ENCODE measurements at regions not wholly inside any gene's neighbourhood (a gene's known extent, or its start where the extent isn't known, plus 50 kb on each side); places are given as distances from the start of the nearest gene placed in this dataset.

DNA sequence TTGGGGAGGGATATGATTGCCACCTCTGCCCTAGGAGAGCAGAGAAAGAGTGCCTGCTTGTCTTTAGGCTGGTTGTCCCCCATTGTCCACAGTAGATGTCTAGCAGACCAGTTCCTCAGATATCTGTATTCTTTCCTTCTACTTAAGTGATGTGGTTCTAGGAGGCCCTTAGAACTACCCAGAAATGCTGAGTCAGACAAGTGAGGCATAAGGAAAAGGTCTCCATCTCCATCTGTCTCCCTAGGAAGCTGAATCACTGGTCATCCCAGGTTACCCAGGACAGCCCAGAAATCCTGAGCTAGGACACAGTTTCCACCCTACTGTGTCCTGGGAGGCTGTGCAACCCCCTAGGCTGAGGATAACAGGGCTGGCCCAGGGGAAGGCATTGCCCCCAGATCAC lies 93.4 kb upstream of the INHBA start:
- Histone ChIP-seq H3K4me2 (ENCODE audit: low read length) (no peak overlapping the region), H4K20me1 (ENCODE audit: insufficient read depth) (no peaks in the 10 kb centered on the region), H3K36me3 (ENCODE audit: control insufficient read depth in 1 of 2, insufficient read depth in 2 of 2, low read length in 2 of 2) (no peaks in the 10 kb centered on the region), H2AFZ (ENCODE audit: low read depth, low read length, poor library complexity, severe bottlenecking) (no peak overlapping the region), H3K27ac (ENCODE audit: low read depth, low read length) (no peak overlapping the region), H3K27me3 (ENCODE audit: insufficient read depth, low read length) (no peaks in the 10 kb centered on the region), H3K9me2 (ENCODE audit: insufficient read depth) (no peaks in the 10 kb centered on the region), H3K4me3 (replicated peaks in 1 of 2; ENCODE audit: low read depth in 1 of 2, low read length in 2 of 2) (no peak overlapping the region), H3K9me3 (ENCODE audit: control insufficient read depth in 1 of 2, insufficient read depth in 1 of 2, low read depth in 1 of 2, low read length in 2 of 2) (no peaks in the 10 kb centered on the region; a peak in 1 of 4 replicates), H3K4me1 (ENCODE audit: control insufficient read depth in 1 of 2, insufficient read depth in 2 of 2, low read length in 2 of 2) (no peaks in the 10 kb centered on the region), H3K9ac (ENCODE audit: low read length) (no peak overlapping the region), H3K79me2 (ENCODE audit: insufficient read depth, low read length) (no peaks in the 10 kb centered on the region)
- intact Hi-C loops (cut with micrococcal nuclease): no loop called here
- ChIA-PET RAD21 (ENCODE audit: low non-redundant PET in 1 of 2, low total read pairs in 2 of 2, uncharacterized antibody in 2 of 2, unreplicated experiment in 2 of 2) (no interaction called here), CTCF (no interaction called here), POLR2A (no interaction called here)
- DNase-seq (ENCODE audit: low read depth, low spot score): no peak
- no peak for TF ChIP-seq EZH2phosphoT487 (IDR thresholded peaks at IDR 0.05; ENCODE audit: borderline replicate concordance)
- no peak for TF ChIP-seq EGR1 (IDR thresholded peaks at IDR 0.05; ENCODE audit: low read depth)
- TF ChIP-seq YY1 (IDR thresholded peaks at IDR 0.05; ENCODE audit: extremely low read depth, insufficient replicate concordance, low read depth, low read length): no peak
- TF ChIP-seq, protein P1, sequence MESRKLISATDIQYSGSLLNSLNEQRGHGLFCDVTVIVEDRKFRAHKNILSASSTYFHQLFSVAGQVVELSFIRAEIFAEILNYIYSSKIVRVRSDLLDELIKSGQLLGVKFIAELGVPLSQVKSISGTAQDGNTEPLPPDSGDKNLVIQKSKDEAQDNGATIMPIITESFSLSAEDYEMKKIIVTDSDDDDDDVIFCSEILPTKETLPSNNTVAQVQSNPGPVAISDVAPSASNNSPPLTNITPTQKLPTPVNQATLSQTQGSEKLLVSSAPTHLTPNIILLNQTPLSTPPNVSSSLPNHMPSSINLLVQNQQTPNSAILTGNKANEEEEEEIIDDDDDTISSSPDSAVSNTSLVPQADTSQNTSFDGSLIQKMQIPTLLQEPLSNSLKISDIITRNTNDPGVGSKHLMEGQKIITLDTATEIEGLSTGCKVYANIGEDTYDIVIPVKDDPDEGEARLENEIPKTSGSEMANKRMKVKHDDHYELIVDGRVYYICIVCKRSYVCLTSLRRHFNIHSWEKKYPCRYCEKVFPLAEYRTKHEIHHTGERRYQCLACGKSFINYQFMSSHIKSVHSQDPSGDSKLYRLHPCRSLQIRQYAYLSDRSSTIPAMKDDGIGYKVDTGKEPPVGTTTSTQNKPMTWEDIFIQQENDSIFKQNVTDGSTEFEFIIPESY (IDR thresholded peaks at IDR 0.05; ENCODE audit: extremely low read depth, insufficient replicate concordance, low read length): no peak
- TF ChIP-seq CEBPB (IDR thresholded peaks at IDR 0.05; ENCODE audit: low read depth): no peak
- TF ChIP-seq JUND (IDR thresholded peaks at IDR 0.05): no peak
- no peak for TF ChIP-seq SIN3A (IDR thresholded peaks at IDR 0.05; ENCODE audit: low read depth)
- TF ChIP-seq, protein P2, sequence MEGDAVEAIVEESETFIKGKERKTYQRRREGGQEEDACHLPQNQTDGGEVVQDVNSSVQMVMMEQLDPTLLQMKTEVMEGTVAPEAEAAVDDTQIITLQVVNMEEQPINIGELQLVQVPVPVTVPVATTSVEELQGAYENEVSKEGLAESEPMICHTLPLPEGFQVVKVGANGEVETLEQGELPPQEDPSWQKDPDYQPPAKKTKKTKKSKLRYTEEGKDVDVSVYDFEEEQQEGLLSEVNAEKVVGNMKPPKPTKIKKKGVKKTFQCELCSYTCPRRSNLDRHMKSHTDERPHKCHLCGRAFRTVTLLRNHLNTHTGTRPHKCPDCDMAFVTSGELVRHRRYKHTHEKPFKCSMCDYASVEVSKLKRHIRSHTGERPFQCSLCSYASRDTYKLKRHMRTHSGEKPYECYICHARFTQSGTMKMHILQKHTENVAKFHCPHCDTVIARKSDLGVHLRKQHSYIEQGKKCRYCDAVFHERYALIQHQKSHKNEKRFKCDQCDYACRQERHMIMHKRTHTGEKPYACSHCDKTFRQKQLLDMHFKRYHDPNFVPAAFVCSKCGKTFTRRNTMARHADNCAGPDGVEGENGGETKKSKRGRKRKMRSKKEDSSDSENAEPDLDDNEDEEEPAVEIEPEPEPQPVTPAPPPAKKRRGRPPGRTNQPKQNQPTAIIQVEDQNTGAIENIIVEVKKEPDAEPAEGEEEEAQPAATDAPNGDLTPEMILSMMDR (IDR thresholded peaks at IDR 0.05 in 2 of 3, conservative IDR thresholded peaks at IDR 0.05 in 1 of 3; ENCODE audit: borderline replicate concordance in 1 of 3, insufficient read depth in 1 of 3, low read depth in 2 of 3, low read length in 2 of 3): no peak
- no TSS peak for BruUV-seq (replicated peaks)
- ATAC-seq: no peak
